HG02642 (cell line): ENCODE measurements at regions not wholly inside any gene's neighbourhood (a gene's known extent, or its start where the extent isn't known, plus 50 kb on each side); places are given as distances from the start of the nearest gene placed in this dataset.
A peak's percentile ranks its signal among the peaks of the same experiment; 100 is the strongest.
"Not testable (repeated sequence)": the region's sequence is repeated elsewhere in the genome, so short reads cannot be mapped to it uniquely, and the experiment has no call there.

Experiments
- ATAC-seq: cut with Tn5 transposase; IDR thresholded peaks from one replicate; pipeline ENCODE4 v1.9.1; 2021; ENCODE audit warnings: mild to moderate bottlenecking; ENCODE audit not compliant: unreplicated experiment, poor library complexity

- ATAC-seq: no peak
Observed at GRCh38 chr13:28574617-28575142, 79.8 kb upstream of the FLT1 start.

DNA sequence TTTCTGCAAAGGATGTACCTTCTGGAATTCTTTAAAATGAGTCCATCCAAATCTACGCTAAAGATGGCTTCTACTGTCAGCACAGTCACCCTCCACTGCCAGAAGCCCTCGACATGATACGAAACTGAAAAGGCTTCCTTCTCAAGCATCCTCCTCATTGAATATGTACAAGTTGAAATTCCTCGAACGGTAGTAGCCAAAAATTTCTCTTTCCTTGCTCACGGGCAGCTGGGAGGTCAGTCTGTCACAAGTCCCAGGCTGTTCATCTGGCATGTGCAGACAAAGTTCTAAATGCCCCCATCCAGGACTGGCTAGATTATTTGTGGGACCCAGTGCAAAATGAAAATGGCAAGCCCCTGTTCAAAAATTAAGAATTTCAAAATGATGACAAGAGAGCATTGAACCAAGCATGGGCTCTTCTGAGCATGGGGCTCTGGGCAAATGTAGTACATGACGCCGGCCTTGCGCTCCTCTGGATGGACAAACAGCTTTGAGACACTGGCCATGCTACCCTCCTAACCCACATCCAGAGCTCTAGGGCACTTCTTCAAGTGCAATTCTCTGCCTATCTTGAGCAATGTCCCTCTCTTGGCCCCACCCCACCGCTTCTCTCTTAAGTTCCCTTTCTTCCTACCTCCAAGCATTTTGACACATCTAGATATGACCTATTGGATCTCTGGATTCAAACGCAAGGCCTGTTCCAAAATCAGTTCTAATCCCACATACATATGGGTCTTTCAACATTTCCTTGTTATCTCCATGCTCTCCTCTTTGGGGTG lies 78.9 kb upstream of the FLT1 start:
- ATAC-seq: no peak

GRCh38 chr13:28572871-28573270 lies 77.9 kb upstream of the FLT1 start:
- no peak for ATAC-seq

DNA sequence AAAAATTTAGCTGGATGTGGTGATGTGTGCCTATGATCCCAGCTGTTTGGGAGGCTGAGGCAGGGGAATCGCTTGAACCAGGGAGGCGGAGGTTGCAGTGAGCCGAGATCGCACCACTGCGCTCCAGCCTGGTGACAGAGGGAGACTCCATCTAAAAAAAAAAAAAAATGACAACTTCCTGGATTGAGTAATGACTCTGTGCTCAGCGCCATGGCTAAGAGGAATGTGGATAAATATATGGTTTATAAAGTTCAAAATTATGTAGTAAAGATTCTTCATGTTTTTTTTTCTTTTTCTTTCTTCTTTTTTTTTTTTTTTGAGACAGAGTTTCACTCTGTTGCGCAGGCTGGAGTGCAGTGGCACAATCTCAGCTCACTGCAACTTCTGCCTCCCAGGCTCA lies 75.4 kb upstream of the FLT1 start:
- not testable (repeated sequence) for ATAC-seq

DNA sequence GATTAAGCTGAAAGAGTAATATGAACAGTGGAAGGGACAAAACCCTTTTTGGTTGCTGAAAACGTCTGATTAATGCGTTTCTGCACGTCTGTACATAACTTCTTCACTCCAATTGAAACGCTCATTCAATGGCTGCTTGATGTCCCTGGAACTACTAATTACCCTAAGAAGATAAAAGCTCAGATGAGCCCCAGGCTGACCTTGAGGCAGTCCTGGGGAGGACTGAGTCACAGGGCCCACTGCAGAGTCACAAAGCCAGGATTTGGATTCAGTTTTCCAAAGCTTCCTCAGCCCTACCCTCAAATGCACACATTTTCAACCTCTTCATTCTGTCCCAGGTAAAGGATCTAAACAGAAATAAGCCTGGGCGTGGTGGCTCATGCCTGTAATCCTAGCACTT lies 75.0 kb upstream of the FLT1 start:
- no peak for ATAC-seq

DNA sequence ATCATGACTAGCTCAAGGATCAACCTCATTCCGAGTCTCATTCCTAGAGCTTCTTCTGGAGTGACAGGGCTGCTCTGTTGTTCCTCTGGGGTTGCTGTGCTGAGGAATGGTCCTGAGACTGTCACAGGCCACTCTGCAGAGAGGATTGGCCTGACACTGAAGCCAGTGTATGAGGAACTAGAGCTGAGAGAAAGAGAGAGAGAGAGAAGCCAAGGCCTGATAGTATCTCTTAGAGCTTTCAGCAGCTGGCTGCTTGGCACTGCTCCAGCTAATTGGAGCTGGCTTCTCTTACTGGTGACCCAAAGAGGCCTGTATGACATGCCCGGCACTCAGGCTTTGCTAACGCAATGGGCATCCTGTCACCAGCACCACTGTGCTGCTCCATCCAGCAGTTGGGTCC lies 73.4 kb upstream of the FLT1 start:
- peak; percentile 61 for ATAC-seq

GRCh38 chr13:28566891-28567290 lies 72.0 kb upstream of the FLT1 start:
- no peak for ATAC-seq

DNA sequence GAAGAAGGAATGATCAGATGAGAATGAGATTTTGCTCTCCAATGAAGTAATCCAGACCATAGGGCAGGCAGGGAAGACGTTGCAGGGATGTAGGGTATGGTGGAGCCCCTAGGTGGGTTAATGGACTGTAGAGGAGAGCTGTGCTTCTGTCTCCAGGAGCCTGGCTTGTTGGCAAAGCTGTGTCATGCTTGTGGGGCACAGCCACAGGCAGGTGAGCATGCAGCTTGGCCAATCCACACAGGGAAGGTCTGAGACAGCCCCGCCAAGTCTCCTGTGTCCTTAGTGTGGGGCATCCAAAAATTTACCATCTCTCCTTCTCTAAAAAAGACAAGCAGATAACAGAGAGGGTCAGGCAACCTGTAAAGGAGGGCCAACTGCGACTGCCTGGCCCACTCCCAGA lies 71.4 kb upstream of the FLT1 start:
- no peak for ATAC-seq

GRCh38 chr13:28564030-28564429 lies 69.1 kb upstream of the FLT1 start:
- no peak for ATAC-seq

DNA sequence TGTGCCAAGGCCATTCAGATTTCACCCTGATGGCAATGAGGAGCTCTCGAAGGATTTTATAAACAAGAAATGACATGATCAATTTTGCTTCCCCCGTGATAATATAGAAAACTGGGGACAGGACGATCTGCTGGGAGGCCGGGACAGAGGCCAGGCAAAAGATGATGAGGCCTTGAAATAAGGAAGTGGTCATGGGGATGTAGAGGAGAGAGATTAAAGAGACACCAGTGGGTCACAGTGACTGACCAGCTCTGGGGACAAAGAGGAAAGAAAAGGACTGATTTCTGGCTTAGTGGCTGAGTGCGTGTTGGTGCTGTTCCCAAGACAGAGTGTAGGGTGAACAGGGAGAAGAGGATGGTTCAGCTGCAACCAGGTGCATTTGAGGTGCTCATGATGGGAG lies 68.7 kb upstream of the FLT1 start:
- ATAC-seq: no peak

- no peak for ATAC-seq
Observed at GRCh38 chr13:28560612-28561011, 65.7 kb upstream of the FLT1 start.

DNA sequence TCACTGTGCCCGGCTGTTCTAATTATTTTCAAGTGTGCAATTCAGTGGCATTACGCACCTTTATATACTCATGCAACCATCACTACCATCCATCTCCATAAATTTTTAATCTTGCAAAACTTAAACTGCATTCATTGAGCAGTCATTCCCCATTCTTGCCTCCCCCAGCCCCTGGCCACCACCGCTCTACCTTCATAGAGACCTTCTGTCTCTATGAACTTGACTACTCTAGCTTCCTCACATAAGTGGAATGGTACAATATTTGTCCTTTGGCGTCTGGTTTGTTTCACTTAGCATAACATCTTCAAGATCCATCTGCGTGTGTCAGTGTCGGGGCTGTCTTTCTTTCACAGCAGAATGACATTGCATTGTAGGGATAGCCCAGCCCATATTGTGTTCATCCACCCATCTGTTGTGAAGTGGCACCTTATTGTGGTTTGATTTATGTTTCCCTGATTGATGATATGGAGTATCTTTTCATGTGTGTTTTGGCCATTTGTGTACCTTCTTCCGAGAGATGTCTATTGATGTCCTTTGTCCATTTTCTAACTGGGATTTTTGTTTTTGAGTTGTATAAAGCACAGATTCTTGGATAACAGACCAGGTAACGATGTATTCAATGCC lies 64.8 kb upstream of the FLT1 start:
- no peak for ATAC-seq

DNA sequence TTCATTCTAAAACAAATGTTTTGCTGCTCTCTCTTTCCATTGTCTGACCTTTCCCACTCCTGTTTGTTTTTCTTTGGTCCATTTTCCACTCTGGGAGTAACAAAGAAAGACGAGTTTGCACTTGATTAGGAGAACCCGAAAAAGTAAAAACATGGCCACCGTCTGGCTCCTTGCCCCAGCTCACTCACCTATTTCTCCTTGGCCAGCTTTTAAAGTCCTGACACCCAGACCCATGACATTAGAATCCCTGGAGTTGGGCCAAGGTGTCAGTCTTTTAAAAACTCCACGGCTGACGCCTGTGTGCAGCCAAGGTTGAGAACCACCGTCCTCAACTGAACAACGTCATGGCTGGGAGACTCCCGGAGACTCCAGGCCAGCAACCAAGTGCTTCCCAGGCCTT lies 63.6 kb upstream of the FLT1 start:
- no peak for ATAC-seq

GRCh38 chr13:28557725-28558520 lies 63.0 kb upstream of the FLT1 start:
- no peak for ATAC-seq

DNA sequence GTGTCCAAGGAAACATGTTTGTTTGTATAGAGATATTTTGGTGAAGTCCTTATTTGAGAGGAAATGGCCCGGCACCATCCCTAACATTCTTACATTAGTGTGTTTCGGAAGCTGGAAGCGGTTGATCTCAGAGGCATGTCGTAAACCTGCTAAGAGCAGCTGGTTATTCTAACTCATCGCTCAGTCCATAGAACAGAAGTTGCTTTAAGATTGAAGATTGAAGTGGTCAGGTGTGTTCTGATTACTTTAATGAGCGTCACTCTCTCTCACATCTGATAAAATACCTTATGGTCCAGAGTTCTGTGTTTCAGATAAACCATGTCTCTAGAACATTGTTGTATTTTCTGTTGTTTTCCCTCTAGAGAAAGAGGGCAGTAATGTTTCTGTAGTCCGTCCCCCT lies 60.2 kb upstream of the FLT1 start:
- no peak for ATAC-seq

DNA sequence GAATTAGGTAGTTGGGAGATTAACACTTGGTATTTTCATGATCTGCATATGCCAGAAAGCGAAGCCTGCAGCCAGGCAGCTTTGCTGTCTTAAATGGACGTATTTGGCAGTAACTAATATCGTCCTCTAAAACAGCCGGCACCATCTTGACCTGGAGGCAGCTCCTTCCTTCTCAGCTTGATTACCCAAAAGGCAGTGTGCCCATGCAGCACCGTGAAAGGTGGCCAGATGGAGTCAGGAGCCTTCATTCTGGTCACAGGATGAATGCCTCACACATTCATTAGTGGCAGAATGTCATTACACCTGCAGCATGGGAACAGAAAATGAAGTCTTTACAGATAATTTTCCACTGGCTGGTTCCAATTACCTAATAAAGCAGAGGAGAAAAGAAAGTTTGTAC lies 59.0 kb upstream of the FLT1 start:
- no peak for ATAC-seq

DNA sequence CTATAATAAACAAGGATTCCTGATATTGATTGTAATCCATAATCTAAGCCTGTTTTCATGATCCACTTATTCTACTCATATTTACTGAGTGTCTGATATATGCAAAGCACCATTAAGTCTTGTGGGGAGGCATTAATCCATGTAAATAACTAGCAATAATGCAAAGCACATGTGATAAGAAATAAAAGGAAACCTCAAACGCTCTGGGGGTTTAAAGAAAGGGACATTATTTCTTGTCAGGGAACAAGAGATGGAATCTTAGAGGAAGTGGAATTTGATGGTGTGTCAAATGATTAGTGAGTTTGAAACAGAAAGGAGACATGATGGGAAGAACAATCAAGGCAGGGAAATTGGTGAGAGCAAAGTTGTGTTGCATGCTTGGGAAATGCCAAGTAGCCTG lies 57.4 kb upstream of the FLT1 start:
- ATAC-seq: no peak

DNA sequence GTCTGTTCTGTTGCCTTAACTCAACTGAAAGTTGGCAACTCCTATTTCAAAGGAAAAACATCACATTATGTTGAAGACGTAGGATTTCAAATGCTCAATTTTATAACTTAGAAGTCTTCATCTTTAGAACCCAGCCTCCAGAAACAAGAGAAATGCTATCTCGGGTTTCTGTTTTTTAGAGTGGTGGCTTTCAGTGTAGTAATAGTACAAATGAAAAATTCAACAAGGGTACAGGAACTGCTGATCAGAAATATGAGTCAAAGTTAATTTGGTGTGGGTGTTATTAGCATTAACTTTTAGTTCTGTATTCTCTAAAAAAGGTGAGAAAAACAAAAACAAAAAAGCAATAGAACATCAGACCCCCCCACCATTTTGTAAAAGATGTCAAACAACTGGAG lies 56.6 kb upstream of the FLT1 start:
- no peak for ATAC-seq

GRCh38 chr13:28550721-28551497 lies 56.0 kb upstream of the FLT1 start:
- no peak for ATAC-seq

- ATAC-seq: no peak
Observed at GRCh38 chr13:28550091-28550490, 55.2 kb upstream of the FLT1 start.
